SK-N-SH (cell line): ENCODE measurements at regions not wholly inside any gene's neighbourhood (a gene's known extent, or its start where the extent isn't known, plus 50 kb on each side); places are given as distances from the start of the nearest gene placed in this dataset.

Source experiments
- CTCF ChIA-PET: fragments of 300-600, 350-600 bp; formaldehyde crosslinking; extraction: SDS; loops from one replicate; lab custom pipeline; 2021; lab: Yijun Ruan, JAX
- POLR2A ChIA-PET: fragments of 350-600 bp; sonication (Branson Sonifier 250); formaldehyde crosslinking; extraction: SDS; loops from one replicate; lab custom pipeline; 2020; ENCODE audit warnings: antibody characterized with exemption, inconsistent platforms; lab: Yijun Ruan, JAX
- DNase-seq: peaks from one replicate; pipeline ENCODE4 v3.0.0; 2012
- H2AFZ ChIP-seq: fragments of 200-600 bp; sonication (generic); 2 replicates; pipeline ENCODE4 v1.8.1; 2016; ENCODE audit warnings: antibody characterized with exemption, mild to moderate bottlenecking, low read depth
- H3F3A ChIP-seq: fragments of 200-600 bp; sonication (generic); replicated peaks from 2 replicates; pipeline ENCODE3; 2016; ENCODE audit warnings: antibody characterized with exemption, mild to moderate bottlenecking; ENCODE audit not compliant: insufficient read depth
- H3K27ac ChIP-seq, 2 experiments: fragments of 200-500 bp in 1 of 2; fragments of 200-600 bp in 1 of 2; sonication (Bioruptor generic) in 1 of 2; sonication (generic), shearing (Covaris generic) in 1 of 2; 2 replicates each; pipeline versions ENCODE4 v1.5.1 to v1.6.1; 2014 to 2016; ENCODE audit warnings: low read depth in 2 of 2, inconsistent platforms in 1 of 2, low read length in 1 of 2, mild to moderate bottlenecking in 1 of 2, mixed read lengths in 1 of 2
- H3K27me3 ChIP-seq: fragments of 200-600 bp; sonication (generic), shearing (Covaris generic); 2 replicates; pipeline ENCODE4 v1.6.1; 2016; ENCODE audit warnings: mixed run types; ENCODE audit not compliant: insufficient read depth
- H3K36me3 ChIP-seq, 2 experiments: fragments of 200-500 bp in 1 of 2; fragments of 200-600 bp in 1 of 2; sonication (Bioruptor generic) in 1 of 2; sonication (generic) in 1 of 2; replicated peaks in 1 of 2; 2 replicates each; pipeline versions ENCODE3 to v1.5.1; 2014 to 2016; ENCODE audit warnings: low read length in 1 of 2, mild to moderate bottlenecking in 1 of 2; ENCODE audit not compliant: insufficient read depth in 2 of 2, control insufficient read depth in 1 of 2
- H3K4me1 ChIP-seq, 2 experiments: fragments of 200-500 bp in 1 of 2; fragments of 200-600 bp in 1 of 2; sonication (Bioruptor generic) in 1 of 2; sonication (generic), shearing (Covaris generic) in 1 of 2; 2 replicates each; pipeline versions ENCODE4 v1.5.1 to v1.6.1; 2014 to 2016; ENCODE audit warnings: low read depth in 1 of 2, low read length in 1 of 2, mixed run types in 1 of 2; ENCODE audit not compliant: insufficient read depth in 2 of 2, control insufficient read depth in 1 of 2
- H3K4me2 ChIP-seq: fragments of 200-600 bp; sonication (generic), shearing (Covaris generic); 2 replicates; pipeline ENCODE4 v1.6.1; 2017; ENCODE audit warnings: mixed run types
- H3K4me3 ChIP-seq, 2 experiments: fragments of 200-500 bp in 1 of 2; fragments of 200-600 bp in 1 of 2; sonication (Bioruptor generic) in 1 of 2; sonication (generic), shearing (Covaris generic) in 1 of 2; 2 replicates each; pipeline versions ENCODE4 v1.5.1 to v1.8.1; 2014 to 2016; ENCODE audit warnings: low read depth in 2 of 2, inconsistent platforms in 1 of 2, low read length in 1 of 2, mild to moderate bottlenecking in 1 of 2, mixed read lengths in 1 of 2, moderate library complexity in 1 of 2
- H3K79me2 ChIP-seq: fragments of 200-600 bp; sonication (generic); 2 replicates; pipeline ENCODE4 v1.8.1; 2017; ENCODE audit warnings: mild to moderate bottlenecking; ENCODE audit not compliant: insufficient read depth
- H3K9ac ChIP-seq: fragments of 200-600 bp; sonication (generic); 2 replicates; pipeline ENCODE4 v1.6.1; 2017; ENCODE audit warnings: mixed run types
- H3K9me2 ChIP-seq: fragments of 200-600 bp; sonication (generic); 2 replicates; pipeline ENCODE4 v1.6.1; 2017; ENCODE audit warnings: mixed run types
- H3K9me3 ChIP-seq: fragments of 200-600 bp; sonication (generic); 2 replicates; pipeline ENCODE4 v1.6.1; 2017; ENCODE audit warnings: mixed run types, mild to moderate bottlenecking, moderate library complexity
- H4K20me1 ChIP-seq: fragments of 200-600 bp; sonication (generic); 2 replicates; pipeline ENCODE4 v1.6.1; 2017; ENCODE audit warnings: mild to moderate bottlenecking, mixed run types; ENCODE audit not compliant: insufficient read depth
- CHD2 ChIP-seq: fragments of 150-350 bp; IDR thresholded peaks from 2 replicates; pipeline ENCODE4 v1.6.1; 2018; ENCODE audit warnings: low read length; ENCODE audit not compliant: partially characterized antibody
- FOSL2 ChIP-seq: IDR thresholded peaks from 2 replicates; pipeline ENCODE4 v1.4.0; 2012; ENCODE audit warnings: low read depth, mild to moderate bottlenecking, moderate library complexity, borderline replicate concordance
- NRF1 ChIP-seq: IDR thresholded peaks from 2 replicates; pipeline ENCODE4 v1.6.1; 2012; ENCODE audit warnings: low read depth, mild to moderate bottlenecking, low read length
- TAF1 ChIP-seq: IDR thresholded peaks from 2 replicates; pipeline ENCODE4 v1.6.1; 2012; ENCODE audit warnings: low read depth, mild to moderate bottlenecking, low read length, moderate library complexity, borderline replicate concordance
- TCF12 ChIP-seq: IDR thresholded peaks from 2 replicates; pipeline ENCODE4 v1.4.0; 2012
- WGBS: methylation state at CpG from one replicate; pipeline ENCODE4 v1.1.6; 2017; ENCODE audit warnings: low lambda C conversion rate; 5-methylcytosine and 5-hydroxymethylcytosine counted together
- TF ChIP-seq, protein P1 (sequence below): IDR thresholded peaks from 2 replicates; pipeline ENCODE4 v1.4.0; 2012; ENCODE audit warnings: low read depth, borderline replicate concordance
- TF ChIP-seq, protein P2 (sequence below): IDR thresholded peaks from 2 replicates; pipeline ENCODE4 v1.4.0; 2012; ENCODE audit warnings: low read depth
- TF ChIP-seq, protein P3 (sequence below): fragments of 150-350 bp; IDR thresholded peaks from 2 replicates; pipeline ENCODE4 v1.6.1; 2017; ENCODE audit warnings: antibody characterized with exemption, low read length, low read depth, borderline replicate concordance
- TF ChIP-seq, protein P4 (sequence below): IDR thresholded peaks from 2 replicates; pipeline ENCODE4 v1.4.0; 2012; ENCODE audit warnings: low read depth, borderline replicate concordance
- TF ChIP-seq, protein P5 (sequence below): IDR thresholded peaks from 2 replicates; pipeline ENCODE4; 2012

DNA sequence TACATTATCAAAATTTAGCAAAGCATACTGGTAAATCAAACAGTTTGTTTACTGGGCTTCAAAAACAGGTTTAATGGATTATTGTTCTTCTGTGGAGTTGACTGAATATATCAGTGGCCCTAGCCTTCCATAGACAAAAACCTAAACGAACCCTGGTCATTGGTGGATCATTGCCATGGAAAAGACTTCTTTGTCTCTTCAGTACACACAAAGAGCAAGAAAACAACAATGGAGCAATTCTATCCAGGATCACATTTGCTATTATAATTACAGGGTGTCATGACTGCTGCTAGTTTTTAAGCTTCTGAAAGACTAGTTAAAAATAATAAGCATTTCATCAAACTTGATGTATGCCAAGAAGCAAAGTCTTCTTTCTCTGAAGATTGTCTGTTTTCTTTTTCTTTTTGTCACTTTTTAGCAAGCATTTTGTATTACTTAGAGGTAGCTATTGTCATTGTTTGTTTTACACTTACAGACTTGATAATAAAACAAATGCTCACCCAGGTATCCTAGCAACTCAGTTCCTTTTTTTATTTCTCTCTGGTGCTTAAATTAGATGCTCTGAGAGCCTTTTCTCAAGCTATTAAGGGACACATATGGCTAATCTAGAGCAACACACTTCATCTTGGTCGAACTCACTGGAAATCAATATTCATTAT is 1228.7 kb upstream of the DDX18 start:
- TF ChIP-seq, protein P1, sequence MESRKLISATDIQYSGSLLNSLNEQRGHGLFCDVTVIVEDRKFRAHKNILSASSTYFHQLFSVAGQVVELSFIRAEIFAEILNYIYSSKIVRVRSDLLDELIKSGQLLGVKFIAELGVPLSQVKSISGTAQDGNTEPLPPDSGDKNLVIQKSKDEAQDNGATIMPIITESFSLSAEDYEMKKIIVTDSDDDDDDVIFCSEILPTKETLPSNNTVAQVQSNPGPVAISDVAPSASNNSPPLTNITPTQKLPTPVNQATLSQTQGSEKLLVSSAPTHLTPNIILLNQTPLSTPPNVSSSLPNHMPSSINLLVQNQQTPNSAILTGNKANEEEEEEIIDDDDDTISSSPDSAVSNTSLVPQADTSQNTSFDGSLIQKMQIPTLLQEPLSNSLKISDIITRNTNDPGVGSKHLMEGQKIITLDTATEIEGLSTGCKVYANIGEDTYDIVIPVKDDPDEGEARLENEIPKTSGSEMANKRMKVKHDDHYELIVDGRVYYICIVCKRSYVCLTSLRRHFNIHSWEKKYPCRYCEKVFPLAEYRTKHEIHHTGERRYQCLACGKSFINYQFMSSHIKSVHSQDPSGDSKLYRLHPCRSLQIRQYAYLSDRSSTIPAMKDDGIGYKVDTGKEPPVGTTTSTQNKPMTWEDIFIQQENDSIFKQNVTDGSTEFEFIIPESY = no peak
- no peak for TF ChIP-seq TCF12
- TF ChIP-seq NRF1 = no peak
- TF ChIP-seq, protein P2, sequence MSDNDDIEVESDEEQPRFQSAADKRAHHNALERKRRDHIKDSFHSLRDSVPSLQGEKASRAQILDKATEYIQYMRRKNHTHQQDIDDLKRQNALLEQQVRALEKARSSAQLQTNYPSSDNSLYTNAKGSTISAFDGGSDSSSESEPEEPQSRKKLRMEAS = no peak
- TF ChIP-seq, protein P3, sequence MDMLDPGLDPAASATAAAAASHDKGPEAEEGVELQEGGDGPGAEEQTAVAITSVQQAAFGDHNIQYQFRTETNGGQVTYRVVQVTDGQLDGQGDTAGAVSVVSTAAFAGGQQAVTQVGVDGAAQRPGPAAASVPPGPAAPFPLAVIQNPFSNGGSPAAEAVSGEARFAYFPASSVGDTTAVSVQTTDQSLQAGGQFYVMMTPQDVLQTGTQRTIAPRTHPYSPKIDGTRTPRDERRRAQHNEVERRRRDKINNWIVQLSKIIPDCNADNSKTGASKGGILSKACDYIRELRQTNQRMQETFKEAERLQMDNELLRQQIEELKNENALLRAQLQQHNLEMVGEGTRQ = no peak
- TF ChIP-seq, all 33 proteins: peak for 0
- Histone ChIP-seq H3K9me2 (no peaks in the 10 kb centered on the region), H3K4me3 (no peak overlapping the region), H3K4me1 (no peaks in the 10 kb centered on the region), H4K20me1 (no peaks in the 10 kb centered on the region), H3K9ac (no peak overlapping the region), H3K27me3 (no peaks in the 10 kb centered on the region), H3K36me3 (no peaks in the 10 kb centered on the region), H3K27ac (no peak overlapping the region), H3F3A (no peaks in the 10 kb centered on the region), H3K4me2 (no peak overlapping the region), H3K79me2 (no peaks in the 10 kb centered on the region), H2AFZ (no peak overlapping the region), H3K9me3 (no peaks in the 10 kb centered on the region)
- 2% methylated on average over 2 of the region's 2 CpGs for WGBS
- POLR2A ChIA-PET = no interaction called here
- no peak for DNase-seq
- CTCF ChIA-PET = no interaction called here

DNA sequence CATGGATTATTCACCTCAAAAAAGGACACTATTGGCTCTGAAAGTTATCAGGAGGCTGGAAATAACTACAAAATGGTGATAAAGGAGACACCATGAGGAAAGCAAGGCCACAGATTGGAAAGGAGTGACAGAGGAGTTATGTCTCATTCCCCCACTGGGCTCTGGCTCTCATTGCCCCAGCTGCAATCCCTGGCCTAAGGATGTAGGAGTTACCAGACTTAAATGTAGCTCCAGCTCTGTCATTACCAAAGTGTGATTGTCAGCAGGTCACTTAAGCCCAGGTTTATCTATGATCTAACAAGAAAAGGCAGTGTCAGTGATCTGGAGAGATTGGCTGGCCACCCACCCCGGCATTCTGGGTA is 1228.2 kb upstream of the DDX18 start:
- Histone ChIP-seq H3K27me3 (no peaks in the 10 kb centered on the region), H3K79me2 (no peaks in the 10 kb centered on the region), H3K9me3 (no peaks in the 10 kb centered on the region), H3K4me2 (no peak overlapping the region), H3K9me2 (no peaks in the 10 kb centered on the region), H3K4me1 (no peaks in the 10 kb centered on the region), H3K36me3 (no peaks in the 10 kb centered on the region), H3K27ac (no peak overlapping the region), H3F3A (no peaks in the 10 kb centered on the region), H3K9ac (no peak overlapping the region), H3K4me3 (no peak overlapping the region), H2AFZ (no peak overlapping the region), H4K20me1 (no peaks in the 10 kb centered on the region)
- CTCF ChIA-PET = no interaction called here
- POLR2A ChIA-PET = no interaction called here
- WGBS = 14% methylated on average over 1 of the region's 1 CpG
- no peak for DNase-seq
- TF ChIP-seq, protein P4, sequence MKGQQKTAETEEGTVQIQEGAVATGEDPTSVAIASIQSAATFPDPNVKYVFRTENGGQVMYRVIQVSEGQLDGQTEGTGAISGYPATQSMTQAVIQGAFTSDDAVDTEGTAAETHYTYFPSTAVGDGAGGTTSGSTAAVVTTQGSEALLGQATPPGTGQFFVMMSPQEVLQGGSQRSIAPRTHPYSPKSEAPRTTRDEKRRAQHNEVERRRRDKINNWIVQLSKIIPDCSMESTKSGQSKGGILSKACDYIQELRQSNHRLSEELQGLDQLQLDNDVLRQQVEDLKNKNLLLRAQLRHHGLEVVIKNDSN = no peak
- TF ChIP-seq CHD2 (no peak), FOSL2 (no peak), TAF1 (no peak)
- TF ChIP-seq, protein P3 = no peak
- TF ChIP-seq, protein P5, sequence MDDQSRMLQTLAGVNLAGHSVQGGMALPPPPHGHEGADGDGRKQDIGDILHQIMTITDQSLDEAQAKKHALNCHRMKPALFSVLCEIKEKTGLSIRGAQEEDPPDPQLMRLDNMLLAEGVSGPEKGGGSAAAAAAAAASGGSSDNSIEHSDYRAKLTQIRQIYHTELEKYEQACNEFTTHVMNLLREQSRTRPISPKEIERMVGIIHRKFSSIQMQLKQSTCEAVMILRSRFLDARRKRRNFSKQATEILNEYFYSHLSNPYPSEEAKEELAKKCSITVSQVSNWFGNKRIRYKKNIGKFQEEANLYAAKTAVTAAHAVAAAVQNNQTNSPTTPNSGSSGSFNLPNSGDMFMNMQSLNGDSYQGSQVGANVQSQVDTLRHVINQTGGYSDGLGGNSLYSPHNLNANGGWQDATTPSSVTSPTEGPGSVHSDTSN = no peak
